NCI-H1694 treated with DMSO at 0.1 percent for 48 hours (cell line): ENCODE measurements at regions not wholly inside any gene's neighbourhood (a gene's known extent, or its start where the extent isn't known, plus 50 kb on each side); places are given as distances from the start of the nearest gene placed in this dataset.
A peak's percentile ranks its signal among the peaks of the same experiment; 100 is the strongest.

Experiments
- DNase-seq: peaks from one replicate; lab custom pipeline; 2025; lab: John Stamatoyannopoulos, UW

GRCh38 chr9:118418887-118419565 lies 714.8 kb downstream of the TLR4 start:
- DNase-seq: peak; percentile 85

GRCh38 chr9:118419676-118420075 lies 715.5 kb downstream of the TLR4 start:
- DNase-seq: peak; percentile 29

- DNase-seq: no peak
Measured at GRCh38 chr9:118422508-118422907, 718.3 kb downstream of the TLR4 start.

GRCh38 chr9:118423021-118423420 lies 718.8 kb downstream of the TLR4 start:
- no peak for DNase-seq

- DNase-seq: no peak
Measured at GRCh38 chr9:118423721-118424120, 719.5 kb downstream of the TLR4 start.

- no peak for DNase-seq
Measured at GRCh38 chr9:118426772-118427171, 722.6 kb downstream of the TLR4 start.

- DNase-seq: no peak
Measured at GRCh38 chr9:118438810-118439209, 734.6 kb downstream of the TLR4 start.

GRCh38 chr9:118439441-118439840 lies 735.2 kb downstream of the TLR4 start:
- DNase-seq: no peak

GRCh38 chr9:118444403-118444802 lies 740.2 kb downstream of the TLR4 start:
- no peak for DNase-seq

- no peak for DNase-seq
Measured at GRCh38 chr9:118446943-118447639, 742.9 kb downstream of the TLR4 start.

GRCh38 chr9:118449554-118449953 lies 745.4 kb downstream of the TLR4 start:
- no peak for DNase-seq

GRCh38 chr9:118455259-118455658 lies 751.1 kb downstream of the TLR4 start:
- DNase-seq: no peak

- DNase-seq: no peak
Measured at GRCh38 chr9:118455788-118456187, 751.6 kb downstream of the TLR4 start.

- no peak for DNase-seq
Measured at GRCh38 chr9:118457171-118458000, 753.2 kb downstream of the TLR4 start.

GRCh38 chr9:118459913-118460312 lies 755.7 kb downstream of the TLR4 start:
- DNase-seq: peak; percentile 85

- no peak for DNase-seq
Measured at GRCh38 chr9:118463419-118463818, 759.2 kb downstream of the TLR4 start.

- no peak for DNase-seq
Measured at GRCh38 chr9:118473521-118473920, 769.3 kb downstream of the TLR4 start.

GRCh38 chr9:118478752-118479151 lies 774.5 kb downstream of the TLR4 start:
- no peak for DNase-seq

GRCh38 chr9:118482306-118482705 lies 778.1 kb downstream of the TLR4 start:
- DNase-seq: no peak

- no peak for DNase-seq
Measured at GRCh38 chr9:118483677-118484076, 779.5 kb downstream of the TLR4 start.

GRCh38 chr9:118503236-118503635 lies 799.0 kb downstream of the TLR4 start:
- no peak for DNase-seq

GRCh38 chr9:118510711-118511110 lies 806.5 kb downstream of the TLR4 start:
- no peak for DNase-seq

GRCh38 chr9:118515947-118516346 lies 811.7 kb downstream of the TLR4 start:
- DNase-seq: no peak
